ENCODE measurements at regions not wholly inside any gene's neighbourhood (a gene's known extent, or its start where the extent isn't known, plus 50 kb on each side); places are given as distances from the start of the nearest gene placed in this dataset.

GRCh38 chr9:97790542-97790941, 62.5 kb upstream of the FOXE1 start:
- TF ChIP-seq CTCF (conservative IDR thresholded peaks at IDR 0.05 in 1 of 2, IDR thresholded peaks at IDR 0.05 in 1 of 2; ENCODE audit: extremely low read depth in 1 of 2, insufficient read depth in 1 of 2, low read depth in 1 of 2, low read length in 2 of 2) (no peak), EZH2 (IDR thresholded peaks at IDR 0.05; ENCODE audit: borderline replicate concordance, low read length) (no peak)
